LHCN-M2 (cell line): ENCODE measurements at regions not wholly inside any gene's neighbourhood (a gene's known extent, or its start where the extent isn't known, plus 50 kb on each side); places are given as distances from the start of the nearest gene placed in this dataset.

Source experiments
- DNase-seq: peaks from one replicate; pipeline ENCODE4 v3.0.0-alpha.2; 2012; ENCODE audit warnings: low read depth

DNA sequence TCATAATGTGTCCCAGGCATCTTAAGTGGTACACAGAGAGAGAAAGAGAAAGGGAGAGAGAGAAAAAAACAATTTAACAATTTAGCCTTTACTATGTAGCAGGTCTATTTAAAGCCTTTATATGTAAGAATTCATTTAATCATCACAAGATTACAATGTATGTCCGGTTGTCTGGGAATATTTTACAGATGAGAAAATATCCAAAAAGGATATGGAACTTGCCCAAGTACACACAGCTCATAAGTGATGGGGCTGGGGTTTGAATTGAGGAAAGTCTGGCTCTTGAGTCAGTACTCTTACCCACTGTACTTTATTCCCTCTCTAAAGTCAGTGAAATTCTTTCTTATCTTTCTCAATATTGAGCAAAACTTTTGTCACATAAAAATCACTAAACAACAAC is 104.6 kb downstream of the LYPLAL1 start:
- DNase-seq = no peak

DNA sequence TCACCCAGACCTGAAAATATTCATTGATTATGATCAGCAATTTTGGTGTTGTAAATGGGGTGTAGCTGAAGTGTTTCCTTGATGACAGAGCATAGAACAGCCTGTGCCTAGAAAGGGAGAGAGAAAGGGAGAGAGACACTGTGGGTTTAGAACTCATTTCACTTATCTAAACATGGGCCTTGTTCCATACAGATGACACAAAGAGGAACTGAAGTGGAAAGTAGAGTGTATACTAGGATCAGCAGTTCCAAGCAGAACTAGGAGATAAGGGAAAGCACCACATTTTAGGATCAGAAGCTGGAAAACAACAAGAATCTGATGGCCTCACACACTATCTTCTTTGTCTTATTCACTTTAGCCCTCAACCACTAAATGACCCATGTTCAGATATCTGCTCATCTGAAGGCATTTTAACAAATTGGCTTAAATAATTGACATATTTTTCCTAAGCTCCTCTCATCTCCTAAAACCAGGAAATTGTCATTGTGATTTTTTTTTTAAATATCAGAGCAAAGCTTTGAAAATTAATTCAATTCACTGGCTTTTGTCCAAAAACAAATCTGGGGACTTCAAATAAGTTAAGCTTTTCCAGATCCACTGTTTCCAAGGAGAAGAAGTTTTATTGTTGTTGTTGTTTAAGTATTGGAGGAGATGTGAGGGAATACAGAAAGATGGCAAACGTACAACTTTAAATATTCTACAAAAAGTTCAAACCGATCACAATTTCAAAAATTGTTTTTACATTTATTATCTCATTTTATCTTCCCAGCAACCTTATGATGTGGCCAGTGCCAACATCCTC is 103.8 kb downstream of the LYPLAL1 start:
- no peak for DNase-seq

DNA sequence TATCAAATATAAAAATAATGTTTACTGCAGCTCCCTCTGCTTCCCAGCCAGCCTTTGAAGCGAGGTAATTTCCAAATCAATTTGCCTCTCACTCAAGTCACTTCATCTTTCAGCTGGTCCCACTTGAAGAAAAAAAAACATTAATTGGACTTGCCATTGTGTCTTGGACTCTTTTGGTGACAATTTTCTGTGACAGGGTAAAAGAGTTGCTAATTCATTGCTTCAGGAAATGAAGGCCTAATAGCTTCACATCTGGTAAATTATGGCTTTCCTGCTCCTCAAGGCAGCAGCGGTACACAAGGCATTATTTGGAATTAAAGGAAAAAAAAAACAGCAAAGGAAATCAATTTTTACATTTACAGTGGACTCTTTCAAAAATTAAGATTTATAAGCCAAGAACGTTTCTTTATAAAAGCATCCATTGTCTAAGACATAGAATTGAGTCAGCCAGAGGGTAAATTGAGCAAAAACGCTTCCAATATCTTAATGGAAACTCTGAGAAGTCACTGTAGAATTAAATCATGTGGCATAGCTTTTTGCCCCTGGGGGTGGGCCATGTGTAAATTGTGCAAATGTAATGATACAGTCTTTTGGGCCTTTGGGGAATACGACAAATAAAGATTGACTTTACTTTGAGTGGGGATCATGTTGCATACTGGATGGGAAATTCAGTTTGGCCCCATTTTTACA is 102.5 kb downstream of the LYPLAL1 start:
- no peak for DNase-seq

DNA sequence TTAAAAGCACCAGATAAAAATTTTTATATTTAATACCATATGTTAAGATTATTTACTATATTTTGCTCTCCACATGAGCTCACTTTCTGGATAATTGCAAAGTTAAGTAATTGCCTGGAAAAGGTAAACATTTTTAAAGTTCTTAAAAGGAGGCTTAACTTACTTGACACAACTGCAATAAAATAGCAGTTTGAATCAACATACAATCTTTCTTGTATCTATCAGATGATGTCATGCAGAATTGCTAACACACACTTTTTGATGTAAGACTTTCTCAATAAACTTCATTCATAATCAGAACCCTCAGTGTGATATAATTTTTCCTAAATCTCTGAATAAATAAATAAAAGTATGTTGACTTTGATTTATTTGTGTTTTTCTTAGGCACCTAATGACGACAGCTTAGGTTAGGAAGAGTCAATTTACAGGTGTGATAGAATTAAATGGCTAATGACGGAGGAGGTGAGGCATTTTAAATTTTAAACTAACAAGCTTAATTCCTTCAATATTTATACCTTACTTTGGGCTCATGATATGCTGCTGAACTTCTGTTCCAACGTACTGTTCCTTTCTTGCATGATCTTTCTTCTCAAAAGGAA is 99.5 kb downstream of the LYPLAL1 start:
- DNase-seq = no peak

DNA sequence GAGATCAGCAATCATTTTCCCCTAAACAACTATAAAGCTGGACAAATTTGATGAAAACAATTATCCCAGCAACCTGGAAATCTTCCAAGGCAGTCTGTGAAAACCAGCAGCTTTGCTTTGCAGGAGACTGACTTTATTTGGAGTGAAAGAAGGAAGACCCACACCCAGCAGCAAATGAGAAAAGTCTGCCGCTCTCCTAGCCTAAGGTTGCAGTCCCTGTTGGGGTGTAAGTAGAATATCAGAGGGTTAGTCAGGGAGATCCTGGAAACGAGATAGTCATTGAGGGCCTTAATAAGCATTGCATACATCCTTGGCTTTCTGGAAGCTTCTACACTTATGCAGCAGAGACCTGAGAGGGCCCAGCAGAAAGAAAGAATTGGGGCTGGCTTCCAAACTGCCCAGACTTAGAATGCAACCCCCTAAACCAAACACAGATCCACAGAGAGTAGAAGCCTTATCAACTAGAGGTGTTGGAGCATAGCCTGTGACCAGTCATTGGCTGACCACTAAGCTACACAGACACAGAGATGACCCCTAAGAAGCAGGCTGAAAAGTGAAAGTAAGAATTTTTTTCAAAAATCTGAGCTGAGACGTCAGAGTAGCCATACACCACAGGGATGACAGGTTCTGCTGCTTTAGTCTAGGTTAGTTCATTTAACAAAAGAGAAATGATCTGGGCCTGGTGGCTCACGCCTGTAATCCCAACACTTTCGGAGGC is 98.3 kb downstream of the LYPLAL1 start:
- no peak for DNase-seq

DNA sequence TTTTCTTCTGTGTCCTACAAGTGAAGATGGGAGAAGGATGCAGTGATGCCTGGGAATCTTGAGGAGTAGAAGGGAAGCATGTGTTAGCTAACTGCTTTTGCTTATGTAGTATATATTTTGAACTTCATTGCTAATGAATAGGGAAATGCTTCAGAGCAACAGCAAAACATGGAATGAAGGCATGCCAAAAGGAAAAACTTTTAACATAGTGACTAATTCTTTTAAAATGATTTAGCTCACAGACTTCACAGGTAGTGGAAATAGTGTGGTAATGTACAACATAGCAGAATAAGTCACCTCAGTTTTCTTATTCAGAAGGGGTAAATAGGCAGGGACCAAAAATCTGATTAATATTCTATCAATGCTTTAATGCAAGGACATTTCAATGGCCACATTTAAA is 95.5 kb downstream of the LYPLAL1 start:
- no peak for DNase-seq

DNA sequence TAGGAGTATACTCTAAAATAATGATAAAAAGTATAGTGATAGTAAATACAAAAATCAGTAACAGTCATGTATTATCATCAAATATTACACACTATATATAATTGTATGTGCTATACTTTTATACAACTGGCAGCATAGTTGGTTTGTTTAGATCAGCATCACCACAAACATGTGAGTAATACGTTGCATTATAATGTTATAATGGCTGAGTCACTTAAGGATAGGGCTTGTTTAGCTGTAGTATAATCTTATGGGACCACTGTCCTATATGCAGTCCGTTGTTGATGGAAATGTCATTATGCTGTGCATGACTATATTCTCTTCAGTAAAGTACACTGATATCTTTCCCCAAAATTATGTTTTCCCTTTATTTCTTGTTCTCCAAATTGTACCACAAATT is 92.8 kb downstream of the LYPLAL1 start:
- no peak for DNase-seq

DNA sequence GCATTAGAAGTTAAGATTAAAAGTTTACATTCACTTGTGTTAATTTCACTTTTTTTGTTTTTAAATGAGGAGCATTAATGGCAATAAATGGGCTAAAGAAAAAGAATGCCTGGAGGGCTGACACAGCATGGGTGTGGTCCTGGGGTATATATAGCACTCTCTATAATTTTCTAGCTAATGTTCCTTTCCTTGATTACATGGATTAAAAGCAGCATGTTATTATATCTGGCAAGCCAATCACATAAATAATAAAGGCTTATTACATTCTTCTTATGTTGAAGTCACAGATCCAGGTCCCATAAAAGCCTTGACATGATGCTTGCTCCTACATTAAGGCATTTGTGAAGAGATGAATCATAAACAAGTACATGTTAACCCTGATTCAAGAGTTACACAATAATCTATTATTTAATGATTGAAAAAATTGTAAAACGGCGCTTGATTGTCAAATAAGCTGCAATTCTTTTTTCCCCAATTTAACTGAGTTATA is 91.4 kb downstream of the LYPLAL1 start:
- no peak for DNase-seq

DNA sequence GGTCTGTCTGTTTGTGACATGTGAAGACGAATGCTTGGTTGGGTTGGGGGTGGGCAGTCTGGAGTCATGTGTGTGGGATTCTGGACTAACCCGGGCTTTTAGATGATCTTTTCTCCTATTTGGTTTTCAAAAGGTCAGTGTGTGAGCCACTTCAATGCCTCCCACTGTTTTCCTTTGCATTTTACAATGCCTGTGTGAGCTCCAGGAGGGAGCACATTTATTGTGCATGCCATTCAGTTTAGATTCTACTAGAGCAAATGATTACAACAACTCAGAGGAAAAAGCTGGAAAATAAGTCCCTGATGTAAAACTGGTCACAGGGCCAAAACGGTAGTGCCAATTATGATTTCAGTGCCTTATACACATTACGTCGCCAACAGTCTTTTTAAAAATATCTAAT is 90.9 kb downstream of the LYPLAL1 start:
- DNase-seq = no peak
